Panc1 (cell line): ENCODE measurements at regions not wholly inside any gene's neighbourhood (a gene's known extent, or its start where the extent isn't known, plus 50 kb on each side); places are given as distances from the start of the nearest gene placed in this dataset.

Source experiments
- ATAC-seq: fragments of 200-7000 bp; cut with Tn5 transposase; 2 replicates; pipeline ENCODE4 v1.9.1; 2020; ENCODE audit warnings: mild to moderate bottlenecking, moderate library complexity
- BruUV-seq: library from RNA; stranded (reverse); fragments of 400-500 nt; replicated peaks from 2 replicates; lab custom pipeline; 2021; lab: Mats Ljungman, UMichigan
- CTCF ChIA-PET: fragments of 300-600 bp; sonication (Branson Sonifier 250); formaldehyde crosslinking; loops from one replicate; lab custom pipeline; 2022; ENCODE audit warnings: antibody characterized with exemption; lab: Charles Lee
- POLR2A ChIA-PET: fragments of 300-600 bp; sonication (Branson Sonifier 250); formaldehyde crosslinking; loops from one replicate; lab custom pipeline; 2022; ENCODE audit warnings: antibody characterized with exemption; lab: Charles Lee
- DNase-seq: peaks from one replicate; pipeline ENCODE4 v3.0.0-alpha.2; 2010; ENCODE audit warnings: low read depth, low spot score
- H3K27ac ChIP-seq: 2 replicates; pipeline ENCODE4 v1.5.1; 2011; ENCODE audit warnings: mild to moderate bottlenecking, low read length, inconsistent platforms
- H3K27me3 ChIP-seq: fragments of 200-500 bp; sonication (Bioruptor generic); 2 replicates; pipeline ENCODE4 v1.6.0; 2014; ENCODE audit warnings: low read length, inconsistent platforms; ENCODE audit not compliant: control insufficient read depth, insufficient read depth
- H3K36me3 ChIP-seq: fragments of 200-500 bp; sonication (Bioruptor generic); 2 replicates; pipeline ENCODE4 v1.5.1; 2014; ENCODE audit warnings: inconsistent platforms, mild to moderate bottlenecking, low read length, moderate library complexity; ENCODE audit not compliant: control insufficient read depth, insufficient read depth
- H3K4me1 ChIP-seq: 2 replicates; pipeline ENCODE4 v1.5.1; 2011; ENCODE audit warnings: inconsistent platforms, mild to moderate bottlenecking, low read length, moderate library complexity; ENCODE audit not compliant: control insufficient read depth, insufficient read depth
- H3K4me3 ChIP-seq, 2 experiments: 2 replicates each; pipeline ENCODE4 v1.5.1; 2011 to 2012; ENCODE audit warnings: low read depth in 2 of 2, low read length in 2 of 2, mild to moderate bottlenecking in 2 of 2, inconsistent platforms in 1 of 2, moderate library complexity in 1 of 2
- H3K9me3 ChIP-seq: fragments of 200-500 bp; sonication (Bioruptor generic); 2 replicates; pipeline ENCODE4 v1.5.1; 2014; ENCODE audit warnings: low read depth, mild to moderate bottlenecking, inconsistent platforms, low read length, moderate library complexity; ENCODE audit not compliant: control insufficient read depth, insufficient read depth
- CTCF ChIP-seq: fragments of 450-650 bp; IDR thresholded peaks from 2 replicates; pipeline ENCODE4 v1.5.1; 2017; ENCODE audit warnings: mild to moderate bottlenecking
- POLR2AphosphoS5 ChIP-seq: IDR thresholded peaks from 2 replicates; pipeline ENCODE4 v1.6.1; 2012; ENCODE audit warnings: mild to moderate bottlenecking, low read depth, low read length, moderate library complexity
- REST ChIP-seq, 2 experiments: IDR thresholded peaks; 2 replicates each; pipeline ENCODE4 v1.6.1; 2011 to 2012; ENCODE audit warnings: low read depth in 2 of 2, control low read depth in 1 of 2, low read length in 1 of 2, mild to moderate bottlenecking in 1 of 2, moderate library complexity in 1 of 2; ENCODE audit not compliant: insufficient read depth in 1 of 2
- SIN3A ChIP-seq: IDR thresholded peaks from 2 replicates; pipeline ENCODE4 v1.6.1; 2012; ENCODE audit warnings: low read depth, mild to moderate bottlenecking, low read length, moderate library complexity, borderline replicate concordance; ENCODE audit not compliant: insufficient read depth
- TCF7L2 ChIP-seq: IDR thresholded peaks from 2 replicates; pipeline ENCODE4 v1.6.1; 2011; ENCODE audit warnings: mild to moderate bottlenecking, low read depth, low read length, inconsistent platforms
- in situ Hi-C: cut with HindIII; loops from 2 replicates; pipeline ENCODE4 v1.10.0; 2016; ENCODE audit warnings: low sequenced_read_pairs, low pct_unique_long_range_greater_than_20kb
- intact Hi-C: fragments of 100-400 bp; cut with micrococcal nuclease; formaldehyde crosslinking; loops from one replicate; pipeline ENCODE4 v1.10.0; 2022; ENCODE audit not compliant: unreplicated experiment

- Histone ChIP-seq H3K4me3 (no peak overlapping the region), H3K36me3 (no peaks in the 10 kb centered on the region), H3K9me3 (no peaks in the 10 kb centered on the region), H3K27ac (no peak overlapping the region), H3K4me1 (peaks cover 19% of the 10 kb centered on the region), H3K27me3 (no peaks in the 10 kb centered on the region)
- no TSS peak for BruUV-seq
- in situ Hi-C loops (no loop called here), intact Hi-C loops (loop anchor here (10.0 kb wide), 2 partner anchors 88 to 482 kb away; no protein-coding TSS in a partner anchor)
- POLR2A ChIA-PET, result interaction anchor here (0.6 kb wide), 1 partner anchor 51 kb away, joined by 7 read pairs; no protein-coding TSS in a partner anchor
- CTCF ChIA-PET, result interaction anchor here (0.5 kb wide), 1 partner anchor 470 kb away, joined by 7 read pairs; no protein-coding TSS in a partner anchor
- TF ChIP-seq TCF7L2, result no peak
- no peak for TF ChIP-seq POLR2AphosphoS5
- no peak for TF ChIP-seq CTCF
- TF ChIP-seq REST (IDR thresholded peaks at IDR 0.05; ENCODE audit: insufficient read depth in 1 of 2, low read depth in 2 of 2, low read length in 1 of 2), result no peak
- TF ChIP-seq SIN3A, result no peak
- DNase-seq (no peak), ATAC-seq (no peak)
Observed at GRCh38 chr6:138596591-138596990, 97.3 kb upstream of the NHSL1 start.

- no peaks in the 10 kb centered on the region for H3K36me3 ChIP-seq
- H3K27me3 ChIP-seq, result no peaks in the 10 kb centered on the region
- no peak for ATAC-seq
- ChIA-PET POLR2A (no interaction called here), CTCF (no interaction called here)
- no peak overlapping the region for H3K4me3 ChIP-seq
- peaks cover 19% of the 10 kb centered on the region for H3K4me1 ChIP-seq
- intact Hi-C loops (loop anchor here (10.0 kb wide), 2 partner anchors 87 to 483 kb away; no protein-coding TSS in a partner anchor), in situ Hi-C loops (no loop called here)
- TF ChIP-seq TCF7L2 (no peak), REST (IDR thresholded peaks at IDR 0.05; ENCODE audit: insufficient read depth in 1 of 2, low read depth in 2 of 2, low read length in 1 of 2) (no peak), POLR2AphosphoS5 (no peak), SIN3A (no peak), CTCF (no peak)
- H3K27ac ChIP-seq, result no peak overlapping the region
- no peaks in the 10 kb centered on the region for H3K9me3 ChIP-seq
- DNase-seq, result no peak
- no TSS peak for BruUV-seq
Observed at GRCh38 chr6:138597336-138597735, 98.0 kb upstream of the NHSL1 start.
